ENCODE measurements at regions not wholly inside any gene's neighbourhood (a gene's known extent, or its start where the extent isn't known, plus 50 kb on each side); places are given as distances from the start of the nearest gene placed in this dataset.

DNA sequence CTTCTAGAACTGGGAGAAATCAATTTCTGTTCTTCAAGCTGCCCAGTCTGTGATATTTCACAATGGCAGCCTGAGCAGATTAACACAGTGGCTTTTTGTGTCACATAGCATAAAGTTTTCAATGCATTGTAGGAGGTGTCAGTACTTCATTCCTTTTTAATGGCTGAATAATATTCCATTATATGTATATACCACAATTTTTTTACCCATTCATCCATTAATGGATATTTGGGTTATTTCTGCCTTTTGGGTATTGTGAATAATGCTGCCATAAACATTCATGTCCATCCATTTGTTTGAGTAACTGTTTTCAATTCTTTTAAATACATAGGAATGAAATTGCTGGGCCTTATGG is 191.5 kb downstream of the SETD4 start:
- Histone ChIP-seq H3K9me3 (replicated peaks; ENCODE audit: control insufficient read depth, low read depth, low read length) (peaks cover 7% of the 10 kb centered on the region), H3K36me3 (ENCODE audit: control insufficient read depth, insufficient read depth, low read length) (no peaks in the 10 kb centered on the region), H3K4me3 (ENCODE audit: low read length) (no peak overlapping the region), H3K27ac (ENCODE audit: low read length) (no peak overlapping the region), H3K4me1 (ENCODE audit: control insufficient read depth, insufficient read depth, low read length) (no peaks in the 10 kb centered on the region), H3K27me3 (ENCODE audit: control insufficient read depth, insufficient read depth, low read length) (no peaks in the 10 kb centered on the region)
- no peak for DNase-seq

DNA sequence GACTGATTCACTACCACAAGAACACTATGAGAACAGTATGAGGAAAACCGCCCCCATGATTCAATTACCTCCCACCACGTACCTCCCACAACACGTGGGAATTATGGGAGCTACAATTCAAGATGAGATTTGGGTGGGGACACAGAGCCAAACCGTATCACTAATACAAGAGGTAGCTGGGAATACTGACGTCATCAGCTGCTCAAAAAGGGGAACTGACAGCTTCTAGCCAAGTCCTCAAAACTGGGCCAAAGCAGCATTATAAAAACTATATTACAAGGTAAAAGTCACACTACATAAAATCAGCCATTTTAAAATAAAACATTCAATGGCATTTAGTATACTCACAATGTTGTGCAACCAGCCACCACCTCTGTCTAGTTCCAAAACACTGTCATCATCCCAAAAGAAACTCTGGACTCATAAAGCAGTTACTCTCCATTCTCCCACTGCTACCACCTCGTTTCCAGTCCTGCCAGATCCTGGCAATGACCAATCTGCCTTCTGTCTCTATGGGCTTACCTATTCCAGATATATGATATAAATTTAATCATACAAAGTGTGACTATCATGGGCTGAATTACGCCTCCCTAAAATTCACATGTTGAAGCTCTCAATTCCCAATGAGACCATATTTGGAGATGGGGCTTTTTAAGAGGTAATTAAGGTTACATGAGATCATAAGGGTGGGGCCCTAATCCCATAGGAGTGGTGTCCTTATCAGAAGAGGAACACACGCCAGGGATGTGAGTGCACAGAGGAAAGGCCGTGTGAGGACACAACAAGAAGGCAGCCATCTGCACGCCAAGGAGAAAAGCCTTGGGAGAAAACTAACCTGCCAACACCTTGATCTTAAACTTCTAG is 192.1 kb downstream of the SETD4 start:
- Histone ChIP-seq H3K27me3 (ENCODE audit: control insufficient read depth, insufficient read depth, low read length) (no peaks in the 10 kb centered on the region), H3K4me3 (ENCODE audit: low read length) (no peak overlapping the region), H3K36me3 (ENCODE audit: control insufficient read depth, insufficient read depth, low read length) (no peaks in the 10 kb centered on the region), H3K4me1 (ENCODE audit: control insufficient read depth, insufficient read depth, low read length) (no peaks in the 10 kb centered on the region), H3K9me3 (replicated peaks; ENCODE audit: control insufficient read depth, low read depth, low read length) (peaks cover 7% of the 10 kb centered on the region), H3K27ac (ENCODE audit: low read length) (no peak overlapping the region)
- DNase-seq = peak; percentile 30
- 71% methylated on average over 4 of the region's 10 CpGs for WGBS (ENCODE audit: insufficient coverage)

DNA sequence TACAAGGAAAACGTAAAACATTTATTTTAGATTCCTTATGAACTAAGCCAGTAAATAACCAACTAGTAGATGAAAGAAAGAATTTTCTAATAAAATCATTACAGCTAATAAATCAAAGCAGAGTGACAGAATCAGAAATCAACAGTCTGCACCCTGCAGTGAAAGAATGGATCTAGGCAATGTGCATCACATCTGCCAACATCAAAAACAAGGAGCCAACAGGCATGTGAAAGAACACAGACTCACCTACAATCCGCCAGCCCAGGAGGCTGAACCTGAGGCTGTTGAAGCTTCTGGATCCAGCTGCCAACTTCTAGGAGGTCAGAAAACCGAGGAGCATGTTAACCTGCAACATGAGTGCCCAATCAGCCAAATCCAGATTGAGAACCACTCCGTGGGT is 196.3 kb downstream of the SETD4 start:
- Histone ChIP-seq H3K27ac (ENCODE audit: low read length) (no peak overlapping the region), H3K4me3 (ENCODE audit: low read length) (no peak overlapping the region), H3K4me1 (ENCODE audit: control insufficient read depth, insufficient read depth, low read length) (no peaks in the 10 kb centered on the region), H3K27me3 (ENCODE audit: control insufficient read depth, insufficient read depth, low read length) (peaks cover 2% of the 10 kb centered on the region), H3K9me3 (replicated peaks; ENCODE audit: control insufficient read depth, low read depth, low read length) (peaks cover 7% of the 10 kb centered on the region), H3K36me3 (ENCODE audit: control insufficient read depth, insufficient read depth, low read length) (no peaks in the 10 kb centered on the region)
- DNase-seq = no peak
- 0% methylated on average over 1 of the region's 4 CpGs for WGBS (ENCODE audit: insufficient coverage)

DNA sequence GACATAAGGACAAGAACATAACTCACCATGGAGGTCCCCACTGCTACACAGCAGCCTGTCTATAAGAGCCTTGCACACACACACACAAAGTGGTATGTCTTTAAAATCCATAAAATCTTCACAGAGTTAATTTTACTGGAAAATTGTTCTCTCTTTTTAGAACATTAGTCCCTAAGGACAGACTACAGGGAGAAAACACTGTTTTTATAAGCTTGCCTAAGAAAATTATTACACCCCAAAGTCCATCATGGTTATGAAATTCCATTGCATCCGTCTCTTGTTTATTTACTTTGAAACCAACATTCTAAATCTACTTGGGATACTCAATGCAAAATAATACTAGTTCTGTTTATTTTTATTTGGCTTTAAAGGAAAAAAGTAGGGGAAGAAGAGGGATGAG is 197.4 kb downstream of the SETD4 start:
- no CpG with 5 or more reads among the region's 1 CpG for WGBS (ENCODE audit: insufficient coverage)
- no peaks in the 10 kb centered on the region for H3K36me3 ChIP-seq (ENCODE audit: control insufficient read depth, insufficient read depth, low read length)
- H3K27ac ChIP-seq (ENCODE audit: low read length) = no peak overlapping the region

DNA sequence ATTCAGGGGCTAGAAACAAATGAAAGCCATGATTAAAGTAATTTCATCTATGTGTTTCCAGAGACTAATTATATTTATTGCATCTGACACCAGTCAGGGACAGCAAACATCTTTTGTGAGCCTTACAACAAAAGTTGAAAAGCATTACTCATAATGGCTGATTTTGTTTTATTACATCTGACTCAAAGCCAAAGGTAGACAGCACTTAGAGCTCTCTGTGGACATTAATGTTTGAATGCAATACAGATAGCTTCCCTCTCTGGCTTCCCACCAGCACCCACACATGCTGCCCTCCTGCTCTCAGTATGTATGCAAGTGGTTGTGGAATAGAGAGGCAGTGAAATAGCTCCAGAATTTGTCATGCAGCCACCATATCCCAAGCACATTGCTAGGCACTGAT is 198.7 kb downstream of the SETD4 start:
- no peaks in the 10 kb centered on the region for H3K4me1 ChIP-seq (ENCODE audit: control insufficient read depth, insufficient read depth, low read length)
- H3K27me3 ChIP-seq (ENCODE audit: control insufficient read depth, insufficient read depth, low read length) = peaks cover 2% of the 10 kb centered on the region
- no peak overlapping the region for H3K27ac ChIP-seq (ENCODE audit: low read length)
- no peaks in the 10 kb centered on the region for H3K9me3 ChIP-seq (replicated peaks; ENCODE audit: control insufficient read depth, low read depth, low read length)
- H3K36me3 ChIP-seq (ENCODE audit: control insufficient read depth, insufficient read depth, low read length) = no peaks in the 10 kb centered on the region
- DNase-seq = no peak
- H3K4me3 ChIP-seq (ENCODE audit: low read length) = no peak overlapping the region

More for the DNA sequence above, 197.4 kb downstream of the SETD4 start:
- Histone ChIP-seq H3K9me3 (replicated peaks; ENCODE audit: control insufficient read depth, low read depth, low read length) (no peaks in the 10 kb centered on the region), H3K4me3 (ENCODE audit: low read length) (no peak overlapping the region), H3K4me1 (ENCODE audit: control insufficient read depth, insufficient read depth, low read length) (no peaks in the 10 kb centered on the region), H3K27me3 (ENCODE audit: control insufficient read depth, insufficient read depth, low read length) (peaks cover 2% of the 10 kb centered on the region)
- no peak for DNase-seq

DNA sequence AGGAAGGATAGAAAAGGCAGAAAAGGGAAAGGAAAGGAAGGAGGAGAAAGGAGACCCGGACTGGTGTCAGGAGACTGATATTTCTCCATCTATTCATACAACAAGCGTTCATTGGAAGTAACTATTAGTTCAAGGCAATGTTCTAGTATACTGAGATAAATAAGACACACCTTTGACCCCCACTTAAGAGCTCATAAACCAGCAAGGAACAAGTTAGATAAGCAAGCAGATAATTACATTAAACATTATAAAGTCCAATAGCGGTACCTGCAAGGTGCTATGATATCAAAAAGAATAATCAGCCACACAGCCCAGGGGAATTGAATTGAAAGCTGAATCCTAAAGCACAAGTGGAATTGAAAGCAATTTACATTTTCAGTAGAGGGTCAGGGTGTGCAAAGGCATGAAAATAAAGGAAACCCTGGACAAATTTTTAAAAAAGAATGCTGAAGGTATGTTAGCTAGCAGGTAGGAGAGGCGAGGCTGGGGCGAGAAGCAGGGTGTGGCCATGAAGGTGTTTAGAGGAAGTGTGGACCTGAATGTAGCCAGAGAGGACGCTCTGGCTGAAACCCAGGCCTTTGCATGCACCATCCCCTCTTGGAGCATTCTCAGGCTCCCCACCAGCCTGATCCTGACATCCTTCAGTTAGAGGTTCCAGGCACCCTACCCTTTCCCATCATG is 200.0 kb downstream of the SETD4 start:
- DNase-seq = no peak
- H3K4me3 ChIP-seq (ENCODE audit: low read length) = no peak overlapping the region
- H3K27ac ChIP-seq (ENCODE audit: low read length) = no peak overlapping the region
- peaks cover 2% of the 10 kb centered on the region for H3K27me3 ChIP-seq (ENCODE audit: control insufficient read depth, insufficient read depth, low read length)
- no peaks in the 10 kb centered on the region for H3K36me3 ChIP-seq (ENCODE audit: control insufficient read depth, insufficient read depth, low read length)
- no peaks in the 10 kb centered on the region for H3K9me3 ChIP-seq (replicated peaks; ENCODE audit: control insufficient read depth, low read depth, low read length)
- WGBS (ENCODE audit: insufficient coverage) = 94% methylated on average over 3 of the region's 6 CpGs
- no peaks in the 10 kb centered on the region for H3K4me1 ChIP-seq (ENCODE audit: control insufficient read depth, insufficient read depth, low read length)

DNA sequence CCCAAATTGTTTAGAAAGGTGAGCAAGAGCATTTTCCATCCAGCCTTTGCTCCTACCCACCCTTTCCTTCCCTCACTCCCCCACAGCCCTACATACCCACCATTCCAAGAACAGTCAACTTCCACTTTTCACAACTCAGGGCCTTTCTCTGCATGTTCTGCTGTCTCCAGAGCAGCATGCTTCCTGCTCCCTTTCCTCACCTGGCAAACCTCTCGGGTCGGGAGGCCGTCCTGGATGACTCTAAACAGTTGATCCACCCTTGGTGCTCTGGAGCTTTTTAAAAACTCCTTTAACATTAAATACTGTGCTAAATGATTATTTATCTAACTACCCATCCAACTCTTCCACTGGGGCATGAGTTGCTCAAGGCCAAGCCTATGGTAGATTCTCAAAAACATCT is 200.6 kb downstream of the SETD4 start:
- no peak for DNase-seq
- Histone ChIP-seq H3K4me3 (ENCODE audit: low read length) (no peak overlapping the region), H3K36me3 (ENCODE audit: control insufficient read depth, insufficient read depth, low read length) (no peaks in the 10 kb centered on the region), H3K27ac (ENCODE audit: low read length) (no peak overlapping the region), H3K27me3 (ENCODE audit: control insufficient read depth, insufficient read depth, low read length) (peaks cover 2% of the 10 kb centered on the region), H3K4me1 (ENCODE audit: control insufficient read depth, insufficient read depth, low read length) (no peaks in the 10 kb centered on the region), H3K9me3 (replicated peaks; ENCODE audit: control insufficient read depth, low read depth, low read length) (no peaks in the 10 kb centered on the region)
- WGBS (ENCODE audit: insufficient coverage) = no CpG with 5 or more reads among the region's 3 CpGs

DNA sequence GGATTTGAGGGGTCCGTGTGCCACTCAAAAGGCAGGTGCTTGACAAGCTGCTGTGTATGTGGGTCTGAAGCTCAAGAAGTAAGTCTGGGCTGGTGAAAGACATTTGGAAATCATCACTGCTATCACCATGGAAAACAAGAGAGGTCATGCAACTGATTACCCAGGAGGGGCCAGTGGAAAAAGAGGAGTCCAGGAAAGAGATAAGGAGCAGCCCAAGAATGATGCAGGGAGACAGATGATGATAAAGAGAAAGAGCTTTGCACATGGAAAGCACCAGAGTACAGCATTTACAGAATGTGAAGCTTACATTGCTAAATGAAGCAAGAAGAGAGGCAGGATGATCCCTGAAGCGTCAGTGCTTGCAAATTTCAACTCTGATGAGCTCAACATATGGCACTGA is 203.2 kb downstream of the SETD4 start:
- Histone ChIP-seq H3K4me1 (ENCODE audit: control insufficient read depth, insufficient read depth, low read length) (no peaks in the 10 kb centered on the region), H3K27me3 (ENCODE audit: control insufficient read depth, insufficient read depth, low read length) (peaks cover 2% of the 10 kb centered on the region), H3K4me3 (ENCODE audit: low read length) (no peak overlapping the region), H3K27ac (ENCODE audit: low read length) (no peak overlapping the region), H3K36me3 (ENCODE audit: control insufficient read depth, insufficient read depth, low read length) (no peaks in the 10 kb centered on the region), H3K9me3 (replicated peaks; ENCODE audit: control insufficient read depth, low read depth, low read length) (no peaks in the 10 kb centered on the region)
- 60% methylated on average over 2 of the region's 2 CpGs for WGBS (ENCODE audit: insufficient coverage)
- DNase-seq = no peak

DNA sequence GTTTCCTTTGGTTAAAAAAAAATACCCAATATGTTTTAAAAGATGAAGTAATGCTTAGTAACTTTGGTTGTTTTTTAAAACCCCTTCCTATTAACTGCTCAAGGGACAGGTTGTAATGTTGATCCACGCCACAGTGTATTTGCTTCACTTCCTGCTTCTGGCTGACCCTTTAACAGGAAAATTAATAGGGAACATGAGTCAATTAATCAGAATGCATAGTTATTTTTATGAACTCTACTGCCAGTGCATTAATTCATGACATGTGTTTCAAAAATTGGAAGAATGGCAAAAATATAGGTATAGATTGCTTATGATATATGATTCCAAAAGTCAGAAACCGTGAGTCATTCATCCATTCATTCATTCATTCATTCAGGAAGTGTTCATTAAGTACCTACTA is 204.8 kb downstream of the SETD4 start:
- Histone ChIP-seq H3K4me3 (ENCODE audit: low read length) (no peak overlapping the region), H3K27ac (ENCODE audit: low read length) (no peak overlapping the region), H3K9me3 (replicated peaks; ENCODE audit: control insufficient read depth, low read depth, low read length) (no peaks in the 10 kb centered on the region), H3K36me3 (ENCODE audit: control insufficient read depth, insufficient read depth, low read length) (no peaks in the 10 kb centered on the region), H3K27me3 (ENCODE audit: control insufficient read depth, insufficient read depth, low read length) (peaks cover 2% of the 10 kb centered on the region), H3K4me1 (ENCODE audit: control insufficient read depth, insufficient read depth, low read length) (peaks cover 3% of the 10 kb centered on the region)
- WGBS (ENCODE audit: insufficient coverage) = no CpG with 5 or more reads among the region's 2 CpGs
- no peak for DNase-seq

DNA sequence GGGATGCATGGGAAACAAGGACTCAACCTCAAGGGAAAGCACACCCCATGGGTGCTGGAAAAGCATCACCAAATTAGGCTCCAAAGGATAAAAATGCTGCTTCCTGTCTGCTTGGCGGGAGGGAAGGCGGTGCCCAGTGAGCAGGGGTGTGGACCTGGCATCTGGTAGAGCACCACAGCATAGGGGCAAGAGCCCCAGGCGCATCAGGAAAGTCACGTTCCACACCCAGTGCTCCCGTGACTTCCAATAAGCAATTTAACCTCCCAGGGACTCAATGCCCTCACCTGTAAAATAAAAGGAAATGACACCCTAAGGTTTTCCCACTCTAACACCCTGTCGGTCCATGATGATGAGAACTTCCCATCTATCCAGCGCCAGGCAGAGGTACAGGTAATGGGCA is 206.0 kb downstream of the SETD4 start:
- Histone ChIP-seq H3K36me3 (ENCODE audit: control insufficient read depth, insufficient read depth, low read length) (no peaks in the 10 kb centered on the region), H3K9me3 (replicated peaks; ENCODE audit: control insufficient read depth, low read depth, low read length) (no peaks in the 10 kb centered on the region), H3K27ac (ENCODE audit: low read length) (no peak overlapping the region), H3K27me3 (ENCODE audit: control insufficient read depth, insufficient read depth, low read length) (no peaks in the 10 kb centered on the region), H3K4me3 (ENCODE audit: low read length) (no peak overlapping the region), H3K4me1 (ENCODE audit: control insufficient read depth, insufficient read depth, low read length) (peaks cover 4% of the 10 kb centered on the region)
- WGBS (ENCODE audit: insufficient coverage) = 78% methylated on average over 4 of the region's 7 CpGs
- no peak for DNase-seq
